Body of pancreas (tissue), 4 donors: ENCODE measurements at regions not wholly inside any gene's neighbourhood (a gene's known extent, or its start where the extent isn't known, plus 50 kb on each side); places are given as distances from the start of the nearest gene placed in this dataset.

Experiments
- ATAC-seq: fragments of 150-250 bp; one replicate; pipeline ENCODE4 v1.9.1; 2016
- DNase-seq, 4 donors: peaks; one replicate each; pipeline ENCODE4 v3.0.0-alpha.2; 2019
- H3K27ac ChIP-seq, 4 donors: fragments of 200-600 bp; sonication (generic); 1 replicate in 3 of 4; 2 replicates in 1 of 4; pipeline versions ENCODE4 v1.5.1 to v1.6.1; 2016 to 2019; ENCODE audit warnings: mild to moderate bottlenecking in 1 of 4, mixed read lengths in 1 of 4, moderate library complexity in 1 of 4
- H3K27me3 ChIP-seq, 2 donors: fragments of 200-600 bp; sonication (generic); one replicate each; pipeline ENCODE4 v1.6.0; 2016; ENCODE audit warnings: mild to moderate bottlenecking in 1 of 2
- H3K36me3 ChIP-seq, 2 donors: fragments of 200-600 bp; sonication (generic); replicated peaks in 1 of 2; 2 replicates each; pipeline ENCODE4 v1.5.1; 2016; ENCODE audit warnings: low read depth in 2 of 2; ENCODE audit not compliant: insufficient read depth in 1 of 2
- H3K4me1 ChIP-seq: fragments of 200-600 bp; sonication (generic); one replicate; pipeline ENCODE4 v1.6.0; 2016
- H3K4me3 ChIP-seq, 2 donors: fragments of 200-600 bp; sonication (generic); 1 replicate in 1 of 2; 2 replicates in 1 of 2; pipeline ENCODE4 v1.5.1; 2016 to 2019
- H3K9me3 ChIP-seq, 3 donors: fragments of 200-600 bp; sonication (generic); 1 replicate in 2 of 3; 2 replicates in 1 of 3; pipeline ENCODE4 v1.5.1; 2016
- POLR2A ChIP-seq, 3 donors: fragments of 450-650 bp; IDR thresholded peaks; one replicate each; pipeline ENCODE4 v1.6.1; 2016; ENCODE audit warnings: antibody characterized with exemption in 3 of 3, mild to moderate bottlenecking in 2 of 3
- WGBS, 2 donors: methylation state at CpG; one replicate each; pipeline ENCODE4 v1.1.5; 2017; 5-methylcytosine and 5-hydroxymethylcytosine counted together
- intact Hi-C: fragments of 100-400 bp; cut with DNase I; formaldehyde crosslinking; loops from one replicate; pipeline ENCODE4 v1.15.1; 2023
- TF ChIP-seq, protein P1 (sequence below), 7 experiments: fragments of 450-650 bp in 4 of 7; fragments of 200-600 bp in 3 of 7; sonication (generic) in 3 of 7; IDR thresholded peaks; one replicate each; pipeline ENCODE4 v1.5.1; 2016 to 2019; ENCODE audit warnings: antibody characterized with exemption in 7 of 7

DNA sequence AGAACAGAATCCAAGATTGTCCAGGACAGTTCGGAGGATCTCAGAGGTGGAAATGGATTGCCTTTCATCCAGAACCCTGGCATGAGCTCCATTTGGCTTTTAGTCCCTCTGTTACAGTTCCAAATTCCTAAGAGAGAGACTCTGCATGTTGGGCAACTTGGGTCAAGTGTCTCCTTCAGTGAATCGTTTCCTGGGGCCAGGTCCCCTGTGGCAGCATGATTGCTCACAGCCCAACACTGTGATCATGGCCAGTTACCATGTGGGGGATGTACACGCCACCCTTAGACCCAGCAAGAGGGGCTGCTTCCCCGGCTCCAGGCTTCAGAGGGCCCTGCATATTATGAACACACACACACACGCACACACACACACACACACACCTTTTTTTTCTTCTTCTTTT is 118.6 kb upstream of the GLI2 start:
- TF ChIP-seq POLR2A (IDR thresholded peaks at IDR 0.05): no peak
- TF ChIP-seq, protein P1, sequence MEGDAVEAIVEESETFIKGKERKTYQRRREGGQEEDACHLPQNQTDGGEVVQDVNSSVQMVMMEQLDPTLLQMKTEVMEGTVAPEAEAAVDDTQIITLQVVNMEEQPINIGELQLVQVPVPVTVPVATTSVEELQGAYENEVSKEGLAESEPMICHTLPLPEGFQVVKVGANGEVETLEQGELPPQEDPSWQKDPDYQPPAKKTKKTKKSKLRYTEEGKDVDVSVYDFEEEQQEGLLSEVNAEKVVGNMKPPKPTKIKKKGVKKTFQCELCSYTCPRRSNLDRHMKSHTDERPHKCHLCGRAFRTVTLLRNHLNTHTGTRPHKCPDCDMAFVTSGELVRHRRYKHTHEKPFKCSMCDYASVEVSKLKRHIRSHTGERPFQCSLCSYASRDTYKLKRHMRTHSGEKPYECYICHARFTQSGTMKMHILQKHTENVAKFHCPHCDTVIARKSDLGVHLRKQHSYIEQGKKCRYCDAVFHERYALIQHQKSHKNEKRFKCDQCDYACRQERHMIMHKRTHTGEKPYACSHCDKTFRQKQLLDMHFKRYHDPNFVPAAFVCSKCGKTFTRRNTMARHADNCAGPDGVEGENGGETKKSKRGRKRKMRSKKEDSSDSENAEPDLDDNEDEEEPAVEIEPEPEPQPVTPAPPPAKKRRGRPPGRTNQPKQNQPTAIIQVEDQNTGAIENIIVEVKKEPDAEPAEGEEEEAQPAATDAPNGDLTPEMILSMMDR (IDR thresholded peaks at IDR 0.05): no peak
- 63 to 68% methylated on average over 5 of the region's 5 CpGs for WGBS, 2 donors
- ATAC-seq (no peak), DNase-seq (no peak)
- H3K36me3 ChIP-seq: no peaks in the 10 kb centered on the region
- no peaks in the 10 kb centered on the region for H3K9me3 ChIP-seq
- H3K27ac ChIP-seq: no peak overlapping the region
- intact Hi-C loops: no loop called here
- H3K4me3 ChIP-seq: no peak overlapping the region
- H3K4me1 ChIP-seq: no peaks in the 10 kb centered on the region
- H3K27me3 ChIP-seq: no peaks in the 10 kb centered on the region

DNA sequence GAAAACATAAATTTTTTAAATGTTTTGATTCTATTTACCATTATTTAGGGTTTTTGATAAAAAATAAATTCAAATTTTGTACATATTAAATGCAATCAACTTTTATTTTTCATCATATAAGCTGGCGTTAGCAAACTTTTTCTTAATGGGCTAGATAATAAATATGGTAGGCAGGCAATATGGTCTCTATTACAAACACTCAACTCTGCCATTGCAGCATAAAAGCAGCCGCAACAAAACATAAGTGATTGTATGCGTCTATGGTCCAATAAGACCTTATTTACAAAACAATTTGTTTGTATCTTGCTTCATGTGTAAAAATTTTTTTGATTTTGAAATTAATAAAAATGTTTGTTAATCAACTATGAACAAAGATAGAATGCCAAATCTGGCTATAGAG is 116.8 kb upstream of the GLI2 start:
- no peaks in the 10 kb centered on the region for H3K27me3 ChIP-seq
- intact Hi-C loops: no loop called here
- no peaks in the 10 kb centered on the region for H3K9me3 ChIP-seq
- DNase-seq: no peak
- ATAC-seq: no peak
- 90% methylated on average over 3 of the region's 3 CpGs for WGBS, 2 donors
- H3K4me3 ChIP-seq: no peak overlapping the region
- no peak overlapping the region for H3K27ac ChIP-seq
- H3K36me3 ChIP-seq: no peaks in the 10 kb centered on the region
- TF ChIP-seq POLR2A (IDR thresholded peaks at IDR 0.05): no peak
- TF ChIP-seq, protein P1 (IDR thresholded peaks at IDR 0.05): no peak
- H3K4me1 ChIP-seq: no peaks in the 10 kb centered on the region

DNA sequence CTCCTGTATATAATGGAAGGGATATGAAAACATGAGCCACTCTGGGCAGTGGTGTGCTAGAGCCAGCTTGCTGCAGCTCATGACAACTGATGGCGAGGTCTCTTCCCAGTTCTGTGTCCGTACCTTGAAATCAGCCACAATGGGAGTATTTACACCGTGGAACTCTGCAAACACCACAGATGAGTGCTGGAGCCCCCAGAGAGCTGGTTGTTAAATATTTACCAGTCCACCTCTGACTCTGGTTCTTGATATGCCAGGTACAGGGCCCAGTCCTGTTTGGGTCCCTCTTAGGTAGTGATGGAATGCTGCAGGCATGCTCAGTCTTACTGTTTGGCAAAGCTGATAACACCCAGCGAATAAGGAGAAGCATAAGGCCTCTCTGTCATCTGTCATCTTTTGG is 116.1 kb upstream of the GLI2 start:
- Histone ChIP-seq H3K27me3 (no peaks in the 10 kb centered on the region), H3K4me1 (no peaks in the 10 kb centered on the region), H3K4me3 (no peak overlapping the region), H3K9me3 (no peaks in the 10 kb centered on the region), H3K36me3 (no peaks in the 10 kb centered on the region), H3K27ac (peak overlapping the region in 1 of 4 donors; percentile 31)
- no peak for TF ChIP-seq POLR2A (IDR thresholded peaks at IDR 0.05)
- TF ChIP-seq, protein P1 (IDR thresholded peaks at IDR 0.05): no peak
- intact Hi-C loops: no loop called here
- ATAC-seq (peak; percentile 70), DNase-seq (no peak)
- WGBS, 2 donors: 61 to 65% methylated on average over 3 to 4 of the region's 4 CpGs

DNA sequence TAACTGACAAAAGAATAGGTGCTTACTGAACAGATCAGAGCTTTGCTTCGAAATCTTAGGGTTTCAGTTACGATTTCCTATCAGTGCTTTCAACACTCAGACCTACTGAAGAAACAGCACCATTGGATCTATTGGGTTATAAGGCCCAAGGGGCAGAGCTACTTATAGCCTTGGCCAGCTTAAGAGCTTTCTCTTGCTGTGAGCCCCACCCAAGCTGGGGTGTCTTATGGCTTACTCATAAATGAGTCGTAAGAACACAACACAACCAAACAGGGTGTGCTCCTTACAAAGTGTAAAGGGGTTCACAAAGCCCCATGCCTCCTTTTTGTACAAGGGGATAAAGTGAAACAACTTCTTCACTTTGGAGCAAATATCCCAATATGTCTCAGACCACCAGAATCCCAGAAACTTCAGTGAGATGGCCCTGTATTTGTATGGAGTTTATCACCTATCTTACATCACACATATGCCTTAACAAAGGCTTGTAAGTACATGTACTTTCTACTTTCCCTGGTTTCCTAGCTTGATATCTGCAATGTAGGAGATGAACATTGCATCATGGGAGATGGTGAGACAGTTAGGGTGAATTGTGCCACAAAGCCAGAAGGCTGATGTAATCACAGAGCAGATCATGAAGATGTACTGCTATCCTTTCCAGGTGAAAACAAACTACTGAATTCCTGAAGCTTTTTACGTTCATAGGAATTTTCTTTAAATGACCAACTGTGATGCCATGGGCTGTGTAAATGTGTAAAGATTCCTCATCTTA is 115.5 kb upstream of the GLI2 start:
- Histone ChIP-seq H3K36me3 (no peaks in the 10 kb centered on the region), H3K27ac (peak overlapping the region in 1 of 4 donors; percentile 31), H3K4me3 (no peak overlapping the region), H3K27me3 (no peaks in the 10 kb centered on the region), H3K4me1 (peaks cover 2% of the 10 kb centered on the region), H3K9me3 (no peaks in the 10 kb centered on the region)
- DNase-seq (no peak), ATAC-seq (no peak)
- 80 to 84% methylated on average over 4 of the region's 4 CpGs for WGBS, 2 donors
- no peak for TF ChIP-seq POLR2A (IDR thresholded peaks at IDR 0.05)
- TF ChIP-seq, protein P1 (IDR thresholded peaks at IDR 0.05): no peak
- intact Hi-C loops: no loop called here
